GM12891 (cell line): ENCODE measurements at regions not wholly inside any gene's neighbourhood (a gene's known extent, or its start where the extent isn't known, plus 50 kb on each side); places are given as distances from the start of the nearest gene placed in this dataset.

Experiments
- POLR2A ChIP-seq: IDR thresholded peaks from 2 replicates; pipeline ENCODE4 v1.6.1; 2011; ENCODE audit warnings: low read depth, low read length, control low read depth
- POLR2AphosphoS5 ChIP-seq: IDR thresholded peaks from 2 replicates; pipeline ENCODE4 v1.6.1; 2011; ENCODE audit warnings: low read depth, low read length, control low read depth
- SPI1 ChIP-seq: IDR thresholded peaks from 2 replicates; pipeline ENCODE4 v1.6.1; 2011; ENCODE audit warnings: low read depth, low read length, control low read depth
- TAF1 ChIP-seq: IDR thresholded peaks from 2 replicates; pipeline ENCODE4 v1.6.1; 2011; ENCODE audit warnings: low read depth, low read length, control low read depth

DNA sequence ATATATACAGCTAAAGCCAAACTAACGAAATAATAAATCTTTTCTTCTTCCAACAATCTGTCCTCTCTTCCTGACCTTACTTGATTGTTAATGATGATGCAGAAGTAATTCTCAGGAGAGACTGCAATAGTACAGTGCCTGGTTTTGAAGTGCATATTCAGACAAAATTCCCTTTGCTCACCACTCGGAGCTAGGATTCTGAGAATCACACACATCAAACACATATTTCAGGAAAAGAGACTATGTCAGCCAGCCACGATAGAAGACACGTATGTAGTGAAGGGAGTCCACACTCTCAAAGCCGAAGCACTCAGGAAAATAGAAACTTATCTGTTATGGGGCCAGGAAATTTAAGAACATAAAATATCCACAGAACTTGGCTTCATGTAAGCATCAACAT lies 362.5 kb upstream of the FAT1 start:
- no peak for TF ChIP-seq TAF1
- no peak for TF ChIP-seq POLR2A
- TF ChIP-seq POLR2AphosphoS5: no peak
- TF ChIP-seq SPI1: no peak
